SK-N-SH treated with all-trans-retinoic acid at 6 μM for 48 hours (cell line): ENCODE measurements at regions not wholly inside any gene's neighbourhood (a gene's known extent, or its start where the extent isn't known, plus 50 kb on each side); places are given as distances from the start of the nearest gene placed in this dataset.

ENCODE experiments used
- BACH2 ChIP-seq: fragments of 250-450 bp; sonication (Bioruptor Pico); IDR thresholded peaks from 2 replicates; pipeline ENCODE4 v1.9.0; 2021; ENCODE audit warnings: mild to moderate bottlenecking, borderline replicate concordance
- CREB5 ChIP-seq: fragments of 250-450 bp; sonication (Bioruptor Pico); IDR thresholded peaks from 2 replicates; pipeline ENCODE4 v1.5.1; 2020; ENCODE audit warnings: low read depth, mild to moderate bottlenecking, moderate library complexity
- ISL1 ChIP-seq: fragments of 250-450 bp; sonication (Bioruptor Pico); IDR thresholded peaks from 2 replicates; pipeline ENCODE4 v2.1.2; 2022; ENCODE audit warnings: mild to moderate bottlenecking, moderate library complexity
- PATZ1 ChIP-seq: fragments of 250-450 bp; sonication (Bioruptor Pico); IDR thresholded peaks from 2 replicates; pipeline ENCODE4 v1.8.0; 2020; ENCODE audit warnings: mild to moderate bottlenecking, moderate library complexity, borderline replicate concordance
- POU6F1 ChIP-seq: fragments of 250-450 bp; sonication (Bioruptor Pico); IDR thresholded peaks from 2 replicates; pipeline ENCODE4 v1.8.0; 2021; ENCODE audit warnings: low read depth, mild to moderate bottlenecking, moderate library complexity, borderline replicate concordance
- PPARA ChIP-seq: fragments of 250-450 bp; sonication (Bioruptor Pico); IDR thresholded peaks from 2 replicates; pipeline ENCODE4 v1.5.0; 2020; ENCODE audit warnings: mild to moderate bottlenecking, borderline replicate concordance
- RARB ChIP-seq: fragments of 250-450 bp; sonication (Bioruptor Pico); IDR thresholded peaks from 2 replicates; pipeline ENCODE4 v1.8.0; 2021; ENCODE audit warnings: mild to moderate bottlenecking, moderate library complexity
- ZC3H10 ChIP-seq: fragments of 250-450 bp; sonication (Bioruptor Pico); IDR thresholded peaks from 2 replicates; pipeline ENCODE4 v1.5.1; 2021; ENCODE audit warnings: mild to moderate bottlenecking, moderate library complexity
- ZFP3 ChIP-seq: fragments of 250-450 bp; sonication (Bioruptor Pico); IDR thresholded peaks from 2 replicates; pipeline ENCODE4 v1.5.0; 2020; ENCODE audit warnings: mild to moderate bottlenecking, moderate library complexity
- ZFP30 ChIP-seq: fragments of 450-650 bp; formaldehyde crosslinking; IDR thresholded peaks from 2 replicates; pipeline ENCODE4 v1.5.0; 2022; ENCODE audit warnings: mild to moderate bottlenecking, moderate library complexity
- ZNF565 ChIP-seq: fragments of 450-650 bp; formaldehyde crosslinking; conservative IDR thresholded peaks from 2 replicates; pipeline ENCODE4 v1.5.0; 2020; ENCODE audit warnings: low read depth, mild to moderate bottlenecking, moderate library complexity
- ZNF8 ChIP-seq: fragments of 450-650 bp; formaldehyde crosslinking; IDR thresholded peaks from 2 replicates; pipeline ENCODE4 v1.5.0; 2020; ENCODE audit warnings: mild to moderate bottlenecking, moderate library complexity

- no peak for TF ChIP-seq ZFP30
- no peak for TF ChIP-seq CREB5 (CRISPR knock-in tag)
- TF ChIP-seq ZFP3: no peak
- TF ChIP-seq PATZ1 (CRISPR knock-in tag): no peak
- no peak for TF ChIP-seq POU6F1
- TF ChIP-seq PPARA (CRISPR knock-in tag): no peak
- TF ChIP-seq ZNF8 (CRISPR knock-in tag): no peak
- no peak for TF ChIP-seq ZNF565
- no peak for TF ChIP-seq ZC3H10 (CRISPR knock-in tag)
- TF ChIP-seq RARB (CRISPR knock-in tag): no peak
- no peak for TF ChIP-seq BACH2
- no peak for TF ChIP-seq ISL1 (CRISPR knock-in tag)
Observed at GRCh38 chr12:41993283-41993682, 151.4 kb downstream of the GXYLT1 start.
